Osteocyte (in vitro differentiated cells): ENCODE measurements at regions not wholly inside any gene's neighbourhood (a gene's known extent, or its start where the extent isn't known, plus 50 kb on each side); places are given as distances from the start of the nearest gene placed in this dataset.
A peak's percentile ranks its signal among the peaks of the same experiment; 100 is the strongest.
"Not testable (repeated sequence)": the region's sequence is repeated elsewhere in the genome, so short reads cannot be mapped to it uniquely, and the experiment has no call there.

Experiments used
- DNase-seq: peaks from one replicate; pipeline ENCODE4 v3.0.0; 2021; ENCODE audit warnings: mixed read lengths; ENCODE audit not compliant: unreplicated experiment; ENCODE audit errors: extremely low spot score
- H3K27ac Mint-ChIP-seq: one replicate; pipeline ENCODE4 v1.8.0; 2021; ENCODE audit warnings: mild to moderate bottlenecking, mixed read lengths; ENCODE audit not compliant: unreplicated experiment
- H3K27me3 Mint-ChIP-seq: one replicate; pipeline ENCODE4 v1.8.0; 2021; ENCODE audit warnings: mixed read lengths; ENCODE audit not compliant: unreplicated experiment
- H3K36me3 Mint-ChIP-seq: one replicate; pipeline ENCODE4 v1.8.0; 2021; ENCODE audit warnings: mixed read lengths; ENCODE audit not compliant: unreplicated experiment
- H3K4me1 Mint-ChIP-seq: one replicate; pipeline ENCODE4 v1.8.0; 2021; ENCODE audit warnings: mixed read lengths; ENCODE audit not compliant: unreplicated experiment
- H3K4me3 Mint-ChIP-seq: one replicate; pipeline ENCODE4 v1.8.0; 2021; ENCODE audit warnings: mild to moderate bottlenecking, moderate library complexity, mixed read lengths; ENCODE audit not compliant: unreplicated experiment
- H3K9me3 Mint-ChIP-seq: one replicate; pipeline ENCODE4 v1.8.0; 2021; ENCODE audit warnings: mixed read lengths; ENCODE audit not compliant: unreplicated experiment
- CTCF ChIP-seq: fragments of 200-600 bp; sonication (generic); IDR thresholded peaks from 2 replicates; pipeline ENCODE4 v1.5.0; 2021; ENCODE audit warnings: antibody characterized with exemption, mild to moderate bottlenecking, moderate library complexity

- Mint-ChIP-seq H3K4me1 (no peaks in the 10 kb centered on the region), H3K9me3 (no peaks in the 10 kb centered on the region), H3K27ac (no peak overlapping the region), H3K4me3 (no peak overlapping the region), H3K27me3 (peaks cover 22% of the 10 kb centered on the region), H3K36me3 (no peaks in the 10 kb centered on the region)
- peak; percentile 63 for TF ChIP-seq CTCF
- DNase-seq = no peak
Measured at GRCh38 chr4:112951362-112952312, 97.8 kb upstream of the ANK2 start.

- Mint-ChIP-seq H3K4me3 (no peak overlapping the region), H3K36me3 (no peaks in the 10 kb centered on the region), H3K27me3 (peaks cover 22% of the 10 kb centered on the region), H3K9me3 (no peaks in the 10 kb centered on the region), H3K27ac (no peak overlapping the region), H3K4me1 (no peaks in the 10 kb centered on the region)
- TF ChIP-seq CTCF = no peak
- no peak for DNase-seq
Measured at GRCh38 chr4:112952313-112952700, 97.1 kb upstream of the ANK2 start.

- no peaks in the 10 kb centered on the region for H3K36me3 Mint-ChIP-seq
- no peak overlapping the region for H3K27ac Mint-ChIP-seq
- no peaks in the 10 kb centered on the region for H3K9me3 Mint-ChIP-seq
- H3K4me1 Mint-ChIP-seq = no peaks in the 10 kb centered on the region
- no peak for DNase-seq
- no peak for TF ChIP-seq CTCF
- peaks cover 14% of the 10 kb centered on the region for H3K27me3 Mint-ChIP-seq
- no peak overlapping the region for H3K4me3 Mint-ChIP-seq
Measured at GRCh38 chr4:112953262-112953661, 96.2 kb upstream of the ANK2 start.

GRCh38 chr4:112954286-112954685, 95.2 kb upstream of the ANK2 start:
- H3K4me1 Mint-ChIP-seq = no peaks in the 10 kb centered on the region
- H3K36me3 Mint-ChIP-seq = no peaks in the 10 kb centered on the region
- no peak for TF ChIP-seq CTCF
- no peak overlapping the region for H3K4me3 Mint-ChIP-seq
- no peak overlapping the region for H3K27ac Mint-ChIP-seq
- DNase-seq = no peak
- no peaks in the 10 kb centered on the region for H3K9me3 Mint-ChIP-seq
- H3K27me3 Mint-ChIP-seq = peaks cover 11% of the 10 kb centered on the region

- no peak for DNase-seq
- H3K4me3 Mint-ChIP-seq = no peak overlapping the region
- no peaks in the 10 kb centered on the region for H3K9me3 Mint-ChIP-seq
- H3K36me3 Mint-ChIP-seq = no peaks in the 10 kb centered on the region
- H3K27ac Mint-ChIP-seq = no peak overlapping the region
- no peaks in the 10 kb centered on the region for H3K4me1 Mint-ChIP-seq
- peaks cover 11% of the 10 kb centered on the region for H3K27me3 Mint-ChIP-seq
- no peak for TF ChIP-seq CTCF
Measured at GRCh38 chr4:112956484-112956896, 93.0 kb upstream of the ANK2 start.

- H3K27me3 Mint-ChIP-seq, H3K9me3 Mint-ChIP-seq, H3K4me3 Mint-ChIP-seq, DNase-seq, H3K36me3 Mint-ChIP-seq, H3K27ac Mint-ChIP-seq, H3K4me1 Mint-ChIP-seq: not testable (repeated sequence)
Measured at GRCh38 chr4:112957764-112958163, 91.7 kb upstream of the ANK2 start.
